Right lobe of liver (tissue), 6 donors: ENCODE measurements at regions not wholly inside any gene's neighbourhood (a gene's known extent, or its start where the extent isn't known, plus 50 kb on each side); places are given as distances from the start of the nearest gene placed in this dataset.

Source experiments
- ATAC-seq, 4 donors: fragments of 200-7000 bp; cut with Tn5 transposase; one replicate each; pipeline ENCODE4 v1.9.1; 2020; ENCODE audit warnings: mild to moderate bottlenecking in 4 of 4, moderate library complexity in 4 of 4
- DNase-seq, 3 donors: peaks; one replicate each; pipeline ENCODE4 v3.0.0-alpha.2; 2020
- H3K27ac ChIP-seq, 3 donors: fragments of 200-600 bp; one replicate each; pipeline ENCODE4 v1.8.0; 2022
- H3K27me3 ChIP-seq, 2 donors: fragments of 200-600 bp; one replicate each; pipeline ENCODE4 v1.8.0; 2022
- H3K36me3 ChIP-seq, 4 donors: fragments of 200-600 bp; sonication (generic) in 1 of 4; one replicate each; pipeline versions ENCODE4 v1.5.1 to v1.8.0; 2017 to 2022; ENCODE audit warnings: control low read depth in 1 of 4
- H3K4me1 ChIP-seq, 4 donors: fragments of 200-600 bp; sonication (generic) in 1 of 4; one replicate each; pipeline versions ENCODE4 v1.5.1 to v1.8.0; 2017 to 2022; ENCODE audit warnings: control low read depth in 1 of 4
- H3K4me3 ChIP-seq, 3 donors: fragments of 200-600 bp; one replicate each; pipeline ENCODE4 v1.8.0; 2022
- H3K9me3 ChIP-seq, 4 donors: fragments of 200-600 bp; sonication (generic) in 1 of 4; one replicate each; pipeline versions ENCODE4 v1.5.1 to v1.8.0; 2017 to 2022; ENCODE audit warnings: control low read depth in 1 of 4
- POLR2A ChIP-seq: fragments of 450-650 bp; IDR thresholded peaks from one replicate; pipeline ENCODE4 v1.6.1; 2017; ENCODE audit warnings: antibody characterized with exemption, mild to moderate bottlenecking
- WGBS: methylation state at CpG from one replicate; pipeline ENCODE4 v1.1.6; 2018; ENCODE audit warnings: low coverage, low lambda C conversion rate; ENCODE audit not compliant: insufficient coverage; ENCODE audit errors: missing lambda C conversion rate; 5-methylcytosine and 5-hydroxymethylcytosine counted together
- intact Hi-C, 2 donors: fragments of 100-400 bp; cut with DNase I; formaldehyde crosslinking; loops; one replicate each; pipeline versions ENCODE4 v1.11.2 to v1.14.1; 2022
- TF ChIP-seq, protein P1 (sequence below), 4 donors: fragments of 200-600 bp in 3 of 4; fragments of 450-650 bp in 1 of 4; IDR thresholded peaks; one replicate each; pipeline versions ENCODE4 v1.5.1 to v1.8.0; 2016 to 2022; ENCODE audit warnings: antibody characterized with exemption in 4 of 4, mild to moderate bottlenecking in 2 of 4
- donor health status: DM: no; HTN: yes; CAD: no.
- donor health status: DM: no; HTN: no; CAD: no.
- donor health status: DM: no; HTN: no; CAD: no.
- donor health status: DM: no; HTN: yes; CAD: no.
- donor health status: DM: no; HTN: yes; CAD: no.

GRCh38 chr3:55169608-55170072 is 241.8 kb upstream of the LRTM1 start:
- ATAC-seq: no peak
- intact Hi-C loops: loop anchor here (10.0 kb wide), 1 partner anchor 315 kb away; no protein-coding TSS in a partner anchor
- Histone ChIP-seq H3K4me3 (no peak overlapping the region), H3K9me3 (no peaks in the 10 kb centered on the region), H3K27me3 (no peaks in the 10 kb centered on the region), H3K4me1 (no peaks in the 10 kb centered on the region), H3K27ac (no peak overlapping the region), H3K36me3 (no peaks in the 10 kb centered on the region)
- no peak for DNase-seq
- TF ChIP-seq, protein P1, sequence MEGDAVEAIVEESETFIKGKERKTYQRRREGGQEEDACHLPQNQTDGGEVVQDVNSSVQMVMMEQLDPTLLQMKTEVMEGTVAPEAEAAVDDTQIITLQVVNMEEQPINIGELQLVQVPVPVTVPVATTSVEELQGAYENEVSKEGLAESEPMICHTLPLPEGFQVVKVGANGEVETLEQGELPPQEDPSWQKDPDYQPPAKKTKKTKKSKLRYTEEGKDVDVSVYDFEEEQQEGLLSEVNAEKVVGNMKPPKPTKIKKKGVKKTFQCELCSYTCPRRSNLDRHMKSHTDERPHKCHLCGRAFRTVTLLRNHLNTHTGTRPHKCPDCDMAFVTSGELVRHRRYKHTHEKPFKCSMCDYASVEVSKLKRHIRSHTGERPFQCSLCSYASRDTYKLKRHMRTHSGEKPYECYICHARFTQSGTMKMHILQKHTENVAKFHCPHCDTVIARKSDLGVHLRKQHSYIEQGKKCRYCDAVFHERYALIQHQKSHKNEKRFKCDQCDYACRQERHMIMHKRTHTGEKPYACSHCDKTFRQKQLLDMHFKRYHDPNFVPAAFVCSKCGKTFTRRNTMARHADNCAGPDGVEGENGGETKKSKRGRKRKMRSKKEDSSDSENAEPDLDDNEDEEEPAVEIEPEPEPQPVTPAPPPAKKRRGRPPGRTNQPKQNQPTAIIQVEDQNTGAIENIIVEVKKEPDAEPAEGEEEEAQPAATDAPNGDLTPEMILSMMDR (IDR thresholded peaks at IDR 0.05): no peak
- TF ChIP-seq POLR2A: no peak
- WGBS: 41% methylated on average over 5 of the region's 5 CpGs

- ATAC-seq: no peak
- Histone ChIP-seq H3K27me3 (no peaks in the 10 kb centered on the region), H3K4me3 (no peak overlapping the region)
These were observed 241.3 kb upstream of the LRTM1 start for GRCh38 chr3:55169161-55169560.

DNA sequence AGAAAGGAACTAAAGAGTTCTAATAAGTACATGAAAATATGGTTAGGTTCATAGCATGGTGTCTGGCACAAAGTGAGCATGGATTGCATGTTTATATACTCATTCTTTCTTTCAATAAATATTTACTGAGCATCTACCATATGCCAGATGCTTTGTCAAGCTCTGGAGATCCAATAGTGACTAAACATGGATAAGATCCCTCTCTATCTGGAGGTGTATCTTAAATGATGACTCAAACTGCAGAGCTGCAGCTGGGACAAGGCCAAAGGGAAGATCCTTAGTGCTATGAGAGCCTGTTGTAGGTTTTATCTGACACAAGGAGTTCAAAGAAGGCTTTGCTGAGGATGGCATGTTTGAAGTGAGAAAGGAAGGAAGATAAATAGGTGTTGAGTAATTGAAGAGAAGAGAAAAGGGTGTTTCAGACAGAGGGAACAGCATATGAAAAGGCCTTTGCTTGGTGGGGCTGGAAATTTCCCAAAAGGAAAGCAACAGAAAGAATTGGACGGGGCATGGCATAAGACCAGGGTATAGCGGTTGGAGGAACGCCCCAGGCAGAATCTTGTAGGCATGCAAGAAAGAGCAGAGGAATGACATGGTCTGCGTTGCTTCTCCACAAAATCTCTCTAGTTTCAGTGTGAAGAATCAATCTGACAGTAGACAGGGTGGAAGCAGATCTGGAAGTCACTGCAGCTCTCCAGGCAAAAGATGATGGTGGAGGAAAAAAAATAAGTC is 239.9 kb upstream of the LRTM1 start:
- TF ChIP-seq POLR2A: no peak
- TF ChIP-seq, protein P1 (IDR thresholded peaks at IDR 0.05): no peak
- DNase-seq: no peak
- Histone ChIP-seq H3K27ac (no peak overlapping the region), H3K27me3 (no peaks in the 10 kb centered on the region), H3K4me3 (no peak overlapping the region), H3K36me3 (no peaks in the 10 kb centered on the region), H3K9me3 (no peaks in the 10 kb centered on the region), H3K4me1 (no peaks in the 10 kb centered on the region)
- 77% methylated on average over 4 of the region's 4 CpGs for WGBS
- intact Hi-C loops: no loop called here
- no peak for ATAC-seq

More at GRCh38 chr3:55169161-55169560, 241.3 kb upstream of the LRTM1 start:
- no peak for DNase-seq
- no peak overlapping the region for H3K27ac ChIP-seq
- no peaks in the 10 kb centered on the region for H3K4me1 ChIP-seq
- TF ChIP-seq POLR2A: no peak
- TF ChIP-seq, protein P1 (IDR thresholded peaks at IDR 0.05): no peak
- H3K9me3 ChIP-seq: no peaks in the 10 kb centered on the region
- H3K36me3 ChIP-seq: no peaks in the 10 kb centered on the region
- intact Hi-C loops: no loop called here

DNA sequence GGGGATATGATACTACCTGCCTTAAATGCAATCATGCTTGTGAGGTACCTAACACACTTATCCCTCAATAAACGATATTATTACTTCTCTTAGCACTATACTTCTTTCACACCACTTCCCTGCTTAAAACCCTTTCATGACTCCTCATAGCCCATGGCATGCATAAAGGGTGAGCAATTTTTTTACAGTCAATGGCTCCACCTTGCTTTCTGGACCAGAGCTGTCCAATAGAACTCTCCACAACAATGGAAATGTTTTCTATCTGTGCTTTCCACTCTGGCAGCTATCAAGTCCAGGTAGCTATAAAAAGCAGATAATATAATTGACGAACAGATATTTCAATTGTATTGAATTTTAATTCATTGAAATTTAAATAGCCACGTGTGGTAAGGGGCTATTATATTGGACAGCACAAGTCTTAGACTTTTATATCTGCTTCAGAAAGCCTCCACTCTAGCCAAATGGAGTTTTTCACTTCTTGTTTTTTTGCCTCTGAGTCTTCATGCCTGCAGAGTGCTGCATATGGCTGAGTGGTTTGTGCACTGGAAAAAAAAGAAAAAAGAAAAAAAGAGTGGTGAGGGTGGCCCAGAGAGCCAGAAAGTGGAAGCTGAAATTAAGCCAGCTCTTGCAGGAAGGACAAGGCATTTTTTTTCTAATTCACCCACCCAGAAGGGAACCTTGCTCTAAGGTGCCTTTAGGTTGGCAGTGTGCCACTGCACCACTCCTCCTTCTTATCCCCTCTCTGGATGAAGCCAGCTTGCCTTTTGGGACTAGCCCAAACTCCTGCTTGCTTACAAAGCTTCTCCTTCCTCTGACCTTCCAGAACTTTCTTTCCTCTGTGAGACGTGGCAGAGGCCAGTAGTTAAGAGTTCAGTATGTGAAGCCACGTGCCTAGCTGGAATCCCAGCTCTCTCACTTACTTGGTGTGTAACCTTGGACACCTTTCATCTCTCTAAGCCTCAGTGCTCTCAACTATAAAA is 239.0 kb upstream of the LRTM1 start:
- no peak for DNase-seq

More for the DNA sequence above, 239.0 kb upstream of the LRTM1 start:
- Histone ChIP-seq H3K4me1 (no peaks in the 10 kb centered on the region), H3K36me3 (no peaks in the 10 kb centered on the region), H3K9me3 (no peaks in the 10 kb centered on the region), H3K4me3 (no peak overlapping the region), H3K27ac (no peak overlapping the region), H3K27me3 (no peaks in the 10 kb centered on the region)
- intact Hi-C loops: no loop called here
- TF ChIP-seq, protein P1 (IDR thresholded peaks at IDR 0.05): no peak
- TF ChIP-seq POLR2A: no peak
- ATAC-seq: no peak
- WGBS: 21% methylated on average over 5 of the region's 5 CpGs
